B cell (primary cell): ENCODE measurements at regions not wholly inside any gene's neighbourhood (a gene's known extent, or its start where the extent isn't known, plus 50 kb on each side); places are given as distances from the start of the nearest gene placed in this dataset.

Experiments used
- CTCF ChIP-seq: fragments of 200-600 bp; IDR thresholded peaks from one replicate; pipeline ENCODE4 v1.8.0; 2022; ENCODE audit warnings: antibody characterized with exemption, mild to moderate bottlenecking
- EZH2 ChIP-seq: IDR thresholded peaks from 2 replicates; pipeline ENCODE4 v1.6.1; 2012; ENCODE audit warnings: borderline replicate concordance, low read depth, mild to moderate bottlenecking, moderate library complexity, low read length; ENCODE audit not compliant: insufficient read depth, poor library complexity, severe bottlenecking

- TF ChIP-seq EZH2 (peak; percentile 35), CTCF (no peak)
These were observed 73.0 kb upstream of the LEP start for GRCh38 chr7:128167791-128168666.
